ENCODE measurements at regions not wholly inside any gene's neighbourhood (a gene's known extent, or its start where the extent isn't known, plus 50 kb on each side); places are given as distances from the start of the nearest gene placed in this dataset.
"Not testable (repeated sequence)": the region's sequence is repeated elsewhere in the genome, so short reads cannot be mapped to it uniquely, and the experiment has no call there.

DNA sequence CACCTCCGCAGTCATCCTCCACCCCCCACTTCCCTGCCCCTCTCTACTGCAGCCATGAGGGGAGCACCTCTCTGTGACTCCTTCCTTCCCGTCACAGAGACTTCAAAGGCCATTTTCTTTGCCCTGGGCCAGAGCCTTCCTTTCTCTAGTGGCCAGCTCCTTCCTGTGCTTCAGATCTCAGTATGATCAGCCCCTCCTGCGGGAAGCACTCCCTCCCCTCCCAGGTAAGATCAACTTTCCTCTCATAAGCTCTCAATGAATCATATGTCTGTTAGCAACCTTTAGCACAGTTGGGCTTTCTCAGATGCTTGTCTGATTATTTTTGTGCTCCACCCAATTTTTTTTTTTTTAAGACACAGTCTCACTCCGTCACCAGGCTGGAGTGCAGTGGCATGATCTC, 241.0 kb upstream of the PRSS1 start:
- Histone ChIP-seq H3K4me3 (replicated peaks in 1 of 4; ENCODE audit: control extremely low read depth in 1 of 4, insufficient read depth in 1 of 4, low read depth in 3 of 4, low read length in 4 of 4) (no peak overlapping the region), H3K36me3 (ENCODE audit: control insufficient read depth, insufficient read depth, low read length) (no peaks in the 10 kb centered on the region), H3K9me3 (ENCODE audit: control insufficient read depth, insufficient read depth, low read depth, low read length) (no peaks in the 10 kb centered on the region), H3K9ac (ENCODE audit: insufficient read depth, low read length) (no peak overlapping the region), H3K27me3 (ENCODE audit: control insufficient read depth, insufficient read depth, low read length) (peaks cover 12% of the 10 kb centered on the region), H3K27ac (ENCODE audit: insufficient read depth, low read length) (no peak overlapping the region), H4K20me1 (ENCODE audit: control insufficient read depth, extremely low read depth, insufficient read depth, low read length) (no peaks in the 10 kb centered on the region), H3K4me2 (ENCODE audit: extremely low read depth, insufficient read depth, low read length) (no peak overlapping the region), H3K4me1 (ENCODE audit: control insufficient read depth, extremely low read depth, insufficient read depth, low read length) (no peaks in the 10 kb centered on the region), H2AFZ (ENCODE audit: low read length) (no peak overlapping the region), H3K79me2 (ENCODE audit: control insufficient read depth, insufficient read depth, low read length) (no peaks in the 10 kb centered on the region)
- peak in 1 of 2 donors; percentile 32 for DNase-seq (ENCODE audit: low read depth in 2 of 2)
- TF ChIP-seq EZH2 (IDR thresholded peaks at IDR 0.05; ENCODE audit: low read length, missing control alignments) (no peak), CTCF (conservative IDR thresholded peaks at IDR 0.05 in 1 of 2, IDR thresholded peaks at IDR 0.05 in 1 of 2; ENCODE audit: low read depth in 1 of 2, low read length in 2 of 2) (no peak)

DNA sequence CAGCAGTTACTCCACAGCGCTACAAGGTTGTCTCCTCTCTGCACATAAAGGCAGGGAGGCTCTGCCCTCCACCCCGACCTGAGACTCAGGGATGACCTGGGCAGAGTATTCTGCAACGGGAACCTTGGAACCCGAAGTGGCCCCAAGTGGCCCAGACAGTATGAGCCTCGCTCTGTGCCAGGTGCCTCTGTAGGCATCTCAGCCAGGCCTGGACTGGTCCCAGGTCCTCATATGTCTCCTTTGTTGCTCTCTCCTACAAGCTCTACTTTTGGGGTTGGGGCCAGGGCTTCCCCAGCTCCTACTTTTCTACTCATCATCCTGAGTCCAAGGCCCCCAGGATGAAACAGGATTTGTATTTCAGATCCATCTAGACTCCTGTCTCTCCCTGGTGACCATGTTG, 241.5 kb upstream of the PRSS1 start:
- no peak for DNase-seq (ENCODE audit: low read depth in 2 of 2)
- Histone ChIP-seq H3K4me1 (ENCODE audit: control insufficient read depth, extremely low read depth, insufficient read depth, low read length) (no peaks in the 10 kb centered on the region), H3K9ac (ENCODE audit: insufficient read depth, low read length) (no peak overlapping the region), H3K9me3 (ENCODE audit: control insufficient read depth, insufficient read depth, low read depth, low read length) (no peaks in the 10 kb centered on the region), H4K20me1 (ENCODE audit: control insufficient read depth, extremely low read depth, insufficient read depth, low read length) (no peaks in the 10 kb centered on the region), H3K27me3 (ENCODE audit: control insufficient read depth, insufficient read depth, low read length) (peaks cover 12% of the 10 kb centered on the region), H2AFZ (ENCODE audit: low read length) (no peak overlapping the region), H3K4me2 (ENCODE audit: extremely low read depth, insufficient read depth, low read length) (no peak overlapping the region), H3K79me2 (ENCODE audit: control insufficient read depth, insufficient read depth, low read length) (no peaks in the 10 kb centered on the region), H3K4me3 (replicated peaks in 1 of 4; ENCODE audit: control extremely low read depth in 1 of 4, insufficient read depth in 1 of 4, low read depth in 3 of 4, low read length in 4 of 4) (no peak overlapping the region), H3K36me3 (ENCODE audit: control insufficient read depth, insufficient read depth, low read length) (no peaks in the 10 kb centered on the region), H3K27ac (ENCODE audit: insufficient read depth, low read length) (no peak overlapping the region)
- TF ChIP-seq EZH2 (IDR thresholded peaks at IDR 0.05; ENCODE audit: low read length, missing control alignments) (no peak), CTCF (conservative IDR thresholded peaks at IDR 0.05 in 1 of 2, IDR thresholded peaks at IDR 0.05 in 1 of 2; ENCODE audit: low read depth in 1 of 2, low read length in 2 of 2) (no peak)

- H3K36me3 ChIP-seq (ENCODE audit: control insufficient read depth, insufficient read depth, low read length); H3K4me2 ChIP-seq (ENCODE audit: extremely low read depth, insufficient read depth, low read length); H2AFZ ChIP-seq (ENCODE audit: low read length); H3K27ac ChIP-seq (ENCODE audit: insufficient read depth, low read length); DNase-seq (ENCODE audit: low read depth in 2 of 2); H3K4me1 ChIP-seq (ENCODE audit: control insufficient read depth, extremely low read depth, insufficient read depth, low read length); H3K4me3 ChIP-seq (replicated peaks in 1 of 4; ENCODE audit: control extremely low read depth in 1 of 4, insufficient read depth in 1 of 4, low read depth in 3 of 4, low read length in 4 of 4); H4K20me1 ChIP-seq (ENCODE audit: control insufficient read depth, extremely low read depth, insufficient read depth, low read length); H3K9me3 ChIP-seq (ENCODE audit: control insufficient read depth, insufficient read depth, low read depth, low read length); H3K9ac ChIP-seq (ENCODE audit: insufficient read depth, low read length); H3K79me2 ChIP-seq (ENCODE audit: control insufficient read depth, insufficient read depth, low read length): not testable (repeated sequence)
- peaks cover 12% of the 10 kb centered on the region for H3K27me3 ChIP-seq (ENCODE audit: control insufficient read depth, insufficient read depth, low read length)
Observed at GRCh38 chr7:142507066-142507465, 242.2 kb upstream of the PRSS1 start.
